IMR-90 (cell line): ENCODE measurements at regions not wholly inside any gene's neighbourhood (a gene's known extent, or its start where the extent isn't known, plus 50 kb on each side); places are given as distances from the start of the nearest gene placed in this dataset.

ENCODE experiments used
- ATAC-seq: fragments of 200-7000 bp; cut with Tn5 transposase; 2 replicates; pipeline ENCODE4 v1.9.1; 2020; ENCODE audit warnings: low read depth, mild to moderate bottlenecking, moderate library complexity
- BruUV-seq: library from RNA; stranded (reverse); fragments of 400-500 nt; replicated peaks from 2 replicates; lab custom pipeline; 2021; lab: Mats Ljungman, UMichigan
- CTCF ChIA-PET: fragments of 300-600 bp; formaldehyde crosslinking; extraction: SDS; loops from one replicate; lab custom pipeline; 2021; ENCODE audit warnings: antibody characterized with exemption; lab: Yijun Ruan, JAX
- POLR2A ChIA-PET: fragments of 300-600 bp; sonication (Branson Sonifier 250); formaldehyde crosslinking; loops from one replicate; lab custom pipeline; 2022; ENCODE audit warnings: antibody characterized with exemption; ENCODE audit not compliant: unreplicated experiment; lab: Charles Lee
- DNase-seq: peaks from one replicate; pipeline ENCODE4 v3.0.0; 2013
- H2AFZ ChIP-seq: replicated peaks from 2 replicates; pipeline ENCODE3; 2013; ENCODE audit warnings: low read length, mild to moderate bottlenecking; ENCODE audit not compliant: poor library complexity
- H2AK5ac ChIP-seq: 2 replicates; pipeline ENCODE4 v1.6.1; 2013; ENCODE audit warnings: low read depth, low read length, inconsistent platforms
- H2AK9ac ChIP-seq: replicated peaks from 2 replicates; pipeline ENCODE3; 2013; ENCODE audit warnings: mild to moderate bottlenecking, low read depth, low read length, moderate library complexity; ENCODE audit not compliant: poor library complexity
- H2BK120ac ChIP-seq: 2 replicates; pipeline ENCODE4 v1.6.1; 2013; ENCODE audit warnings: low read depth, low read length, inconsistent platforms
- H2BK15ac ChIP-seq: 3 replicates; pipeline ENCODE4 v1.6.1; 2013; ENCODE audit warnings: low read depth, low read length, inconsistent platforms
- H2BK20ac ChIP-seq: 2 replicates; pipeline ENCODE4 v1.6.1; 2013; ENCODE audit warnings: low read depth, mild to moderate bottlenecking, inconsistent platforms, low read length, moderate library complexity
- H2BK5ac ChIP-seq: 2 replicates; pipeline ENCODE4 v1.6.1; 2013; ENCODE audit warnings: mild to moderate bottlenecking, low read depth, low read length, inconsistent platforms; ENCODE audit not compliant: poor library complexity, severe bottlenecking
- H3K14ac ChIP-seq: replicated peaks from 2 replicates; pipeline ENCODE4 v1.6.1; 2013; ENCODE audit warnings: low read depth, low read length, inconsistent platforms
- H3K18ac ChIP-seq: 2 replicates; pipeline ENCODE4 v1.6.1; 2013; ENCODE audit warnings: low read depth, low read length, control low read depth
- H3K23ac ChIP-seq: 2 replicates; pipeline ENCODE4 v1.6.1; 2013; ENCODE audit warnings: low read depth, low read length, inconsistent platforms
- H3K27ac ChIP-seq: 2 replicates; pipeline ENCODE4 v1.5.1; 2013; ENCODE audit warnings: mild to moderate bottlenecking, control low read depth, low read length; ENCODE audit not compliant: insufficient read depth
- H3K27me3 ChIP-seq: 2 replicates; pipeline ENCODE4 v1.6.1; 2013; ENCODE audit warnings: low read length; ENCODE audit not compliant: control insufficient read depth, insufficient read depth
- H3K36me3 ChIP-seq: 2 replicates; pipeline ENCODE4 v1.6.1; 2013; ENCODE audit warnings: low read length, mixed read lengths; ENCODE audit not compliant: control insufficient read depth, insufficient read depth
- H3K4ac ChIP-seq: 2 replicates; pipeline ENCODE4 v1.6.1; 2013; ENCODE audit warnings: low read depth, low read length, inconsistent platforms
- H3K4me1 ChIP-seq: 2 replicates; pipeline ENCODE4 v1.6.1; 2013; ENCODE audit warnings: low read length, mixed read lengths; ENCODE audit not compliant: control insufficient read depth, insufficient read depth
- H3K4me2 ChIP-seq: 2 replicates; pipeline ENCODE4 v1.6.1; 2013; ENCODE audit warnings: low read depth, mild to moderate bottlenecking, control low read depth, low read length, moderate library complexity
- H3K4me3 ChIP-seq: 2 replicates; pipeline ENCODE4 v1.5.1; 2013; ENCODE audit warnings: low read depth, mild to moderate bottlenecking, control low read depth, low read length, moderate library complexity; ENCODE audit not compliant: insufficient read depth
- H3K56ac ChIP-seq: 2 replicates; pipeline ENCODE4 v1.6.1; 2013; ENCODE audit warnings: low read length, inconsistent platforms; ENCODE audit not compliant: insufficient read depth; ENCODE audit errors: extremely low read depth
- H3K79me1 ChIP-seq, 2 experiments: 2 replicates each; pipeline ENCODE4 v1.6.1; 2013; ENCODE audit warnings: low read length in 2 of 2, inconsistent platforms in 1 of 2, low read depth in 1 of 2
- H3K9ac ChIP-seq: 2 replicates; pipeline ENCODE4 v1.6.1; 2013; ENCODE audit warnings: low read depth, low read length, control low read depth
- H3K9me1 ChIP-seq: 2 replicates; pipeline ENCODE4 v1.6.1; 2013; ENCODE audit warnings: low read length, inconsistent platforms; ENCODE audit not compliant: insufficient read depth
- H3K9me3 ChIP-seq: 2 replicates; pipeline ENCODE4 v1.6.1; 2013; ENCODE audit warnings: low read length; ENCODE audit not compliant: control insufficient read depth, insufficient read depth
- H4K20me1 ChIP-seq: 2 replicates; pipeline ENCODE4 v1.6.1; 2013; ENCODE audit warnings: low read length, inconsistent platforms; ENCODE audit not compliant: insufficient read depth
- H4K5ac ChIP-seq: 2 replicates; pipeline ENCODE4 v1.6.1; 2013; ENCODE audit warnings: mild to moderate bottlenecking, low read depth, low read length, control low read depth
- H4K8ac ChIP-seq, 2 experiments: 2 replicates each; pipeline ENCODE4 v1.6.1; 2013; ENCODE audit warnings: low read depth in 2 of 2, low read length in 2 of 2, control low read depth in 1 of 2, inconsistent platforms in 1 of 2
- H4K91ac ChIP-seq: 2 replicates; pipeline ENCODE4 v1.6.1; 2013; ENCODE audit warnings: low read depth, low read length, inconsistent platforms; ENCODE audit not compliant: insufficient read depth
- BHLHE40 ChIP-seq: fragments of 150-350 bp; IDR thresholded peaks from 2 replicates; pipeline ENCODE4 v1.6.1; 2016; ENCODE audit warnings: mild to moderate bottlenecking, low read depth, low read length
- CEBPB ChIP-seq: IDR thresholded peaks from 2 replicates; pipeline ENCODE4 v1.6.1; 2012; ENCODE audit warnings: low read depth, low read length, improper control_type of control experiment
- CHD1 ChIP-seq: IDR thresholded peaks from 2 replicates; pipeline ENCODE4 v1.6.1; 2012; ENCODE audit warnings: low read depth, low read length, improper control_type of control experiment
- FOS ChIP-seq: fragments of 150-350 bp; IDR thresholded peaks from 2 replicates; pipeline ENCODE4 v1.6.1; 2016; ENCODE audit warnings: low read depth, low read length
- MAZ ChIP-seq: IDR thresholded peaks from 2 replicates; pipeline ENCODE4 v1.6.1; 2012; ENCODE audit warnings: low read depth, mild to moderate bottlenecking, low read length, improper control_type of control experiment, moderate library complexity, borderline replicate concordance
- MXI1 ChIP-seq: IDR thresholded peaks from 2 replicates; pipeline ENCODE4 v1.6.1; 2012; ENCODE audit warnings: low read depth, mild to moderate bottlenecking, low read length, moderate library complexity, borderline replicate concordance
- POLR2A ChIP-seq: IDR thresholded peaks from 2 replicates; pipeline ENCODE4 v1.6.1; 2012; ENCODE audit warnings: mild to moderate bottlenecking, low read depth, low read length
- RAD21 ChIP-seq: IDR thresholded peaks from 2 replicates; pipeline ENCODE4 v1.6.1; 2012; ENCODE audit warnings: low read length, improper control_type of control experiment
- RFX5 ChIP-seq: IDR thresholded peaks from 2 replicates; pipeline ENCODE4 v1.8.0; 2012; ENCODE audit warnings: low read depth, mild to moderate bottlenecking, low read length, moderate library complexity
- SMC3 ChIP-seq: fragments of 150-350 bp; IDR thresholded peaks from 2 replicates; pipeline ENCODE4 v1.6.1; 2016; ENCODE audit warnings: low read depth, mild to moderate bottlenecking, antibody characterized with exemption, low read length, moderate library complexity
- WGBS, 2 experiments: methylation state at CpG; one replicate each; pipeline versions ENCODE4 v1.1.5 to v1.1.7; 2013; ENCODE audit warnings: missing lambda C conversion rate in 2 of 2; ENCODE audit not compliant: insufficient read length in 1 of 2; ENCODE audit errors: extremely low coverage in 2 of 2; 5-methylcytosine and 5-hydroxymethylcytosine counted together
- dilution Hi-C: fragments of 300-500 bp; cut with HindIII; formaldehyde crosslinking; loops from one replicate; pipeline ENCODE4 v1.14.3; 2018; ENCODE audit warnings: low sequenced_read_pairs; ENCODE audit not compliant: unreplicated experiment
- in situ Hi-C: fragments of 300-500 bp; cut with MboI; formaldehyde crosslinking; loops from 3 replicates; pipeline ENCODE4 v1.14.3; 2019; ENCODE audit warnings: low sequenced_read_pairs, inconsistent platforms, mixed read lengths
- intact Hi-C: fragments of 100-400 bp; cut with micrococcal nuclease; formaldehyde crosslinking; loops from 2 replicates; pipeline ENCODE4 v1.10.0; 2022
- TF ChIP-seq, protein P1 (sequence below): conservative IDR thresholded peaks from 2 replicates; pipeline ENCODE4 v1.5.1; 2012; ENCODE audit warnings: mild to moderate bottlenecking, low read depth, low read length, improper control_type of control experiment
- TF ChIP-seq, protein P2 (sequence below): fragments of 150-350 bp; IDR thresholded peaks from 2 replicates; pipeline ENCODE4 v1.6.1; 2016; ENCODE audit warnings: low read depth, mild to moderate bottlenecking, low read length, moderate library complexity, borderline replicate concordance

DNA sequence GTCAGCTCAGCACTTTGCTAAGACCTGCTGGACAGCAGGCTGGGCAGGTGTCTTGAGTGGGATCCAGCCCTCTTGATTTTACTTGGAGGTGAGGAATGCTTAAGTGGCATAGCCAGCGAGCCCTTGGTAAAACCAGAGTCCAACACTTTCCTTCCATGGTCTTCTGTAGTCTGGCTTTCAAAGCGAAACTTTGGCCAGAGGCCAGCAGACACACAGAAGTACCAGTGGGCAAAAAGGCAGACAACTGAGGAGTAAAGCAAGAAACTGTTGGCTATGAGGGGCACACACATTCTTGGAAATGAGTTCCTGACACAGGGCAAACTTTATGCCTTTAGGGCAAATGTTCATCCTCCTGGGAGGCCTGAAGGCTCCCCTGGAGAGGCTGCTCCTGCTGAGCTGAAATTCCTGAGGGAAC lies 281.0 kb upstream of the POU3F1 start:
- Histone ChIP-seq H3K27ac (no peak overlapping the region), H3K36me3 (no peaks in the 10 kb centered on the region), H3K9me3 (no peaks in the 10 kb centered on the region), H3K4ac (no peak overlapping the region), H3K23ac (no peak overlapping the region), H3K4me3 (no peak overlapping the region), H3K18ac (no peak overlapping the region), H3K4me2 (no peak overlapping the region), H3K9me1 (no peaks in the 10 kb centered on the region), H3K56ac (no peak overlapping the region), H2AK5ac (no peak overlapping the region), H2BK15ac (no peak overlapping the region), H2AFZ (no peak overlapping the region), H2BK20ac (no peak overlapping the region), H4K91ac (no peak overlapping the region), H4K8ac (no peak overlapping the region), H4K20me1 (no peaks in the 10 kb centered on the region), H2AK9ac (no peak overlapping the region), H3K27me3 (no peaks in the 10 kb centered on the region), H2BK120ac (no peak overlapping the region), H4K5ac (no peak overlapping the region), H3K79me1 (no peaks in the 10 kb centered on the region), H2BK5ac (no peak overlapping the region), H3K4me1 (no peaks in the 10 kb centered on the region), H3K14ac (no peak overlapping the region), H3K9ac (no peak overlapping the region)
- no TSS peak for BruUV-seq
- no peak for ATAC-seq
- TF ChIP-seq RAD21: no peak
- no peak for TF ChIP-seq MAZ
- TF ChIP-seq POLR2A: no peak
- TF ChIP-seq, protein P1, sequence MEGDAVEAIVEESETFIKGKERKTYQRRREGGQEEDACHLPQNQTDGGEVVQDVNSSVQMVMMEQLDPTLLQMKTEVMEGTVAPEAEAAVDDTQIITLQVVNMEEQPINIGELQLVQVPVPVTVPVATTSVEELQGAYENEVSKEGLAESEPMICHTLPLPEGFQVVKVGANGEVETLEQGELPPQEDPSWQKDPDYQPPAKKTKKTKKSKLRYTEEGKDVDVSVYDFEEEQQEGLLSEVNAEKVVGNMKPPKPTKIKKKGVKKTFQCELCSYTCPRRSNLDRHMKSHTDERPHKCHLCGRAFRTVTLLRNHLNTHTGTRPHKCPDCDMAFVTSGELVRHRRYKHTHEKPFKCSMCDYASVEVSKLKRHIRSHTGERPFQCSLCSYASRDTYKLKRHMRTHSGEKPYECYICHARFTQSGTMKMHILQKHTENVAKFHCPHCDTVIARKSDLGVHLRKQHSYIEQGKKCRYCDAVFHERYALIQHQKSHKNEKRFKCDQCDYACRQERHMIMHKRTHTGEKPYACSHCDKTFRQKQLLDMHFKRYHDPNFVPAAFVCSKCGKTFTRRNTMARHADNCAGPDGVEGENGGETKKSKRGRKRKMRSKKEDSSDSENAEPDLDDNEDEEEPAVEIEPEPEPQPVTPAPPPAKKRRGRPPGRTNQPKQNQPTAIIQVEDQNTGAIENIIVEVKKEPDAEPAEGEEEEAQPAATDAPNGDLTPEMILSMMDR: no peak
- TF ChIP-seq FOS: no peak
- no peak for TF ChIP-seq MXI1
- TF ChIP-seq CHD1: no peak
- no peak for TF ChIP-seq RFX5
- TF ChIP-seq, protein P2, sequence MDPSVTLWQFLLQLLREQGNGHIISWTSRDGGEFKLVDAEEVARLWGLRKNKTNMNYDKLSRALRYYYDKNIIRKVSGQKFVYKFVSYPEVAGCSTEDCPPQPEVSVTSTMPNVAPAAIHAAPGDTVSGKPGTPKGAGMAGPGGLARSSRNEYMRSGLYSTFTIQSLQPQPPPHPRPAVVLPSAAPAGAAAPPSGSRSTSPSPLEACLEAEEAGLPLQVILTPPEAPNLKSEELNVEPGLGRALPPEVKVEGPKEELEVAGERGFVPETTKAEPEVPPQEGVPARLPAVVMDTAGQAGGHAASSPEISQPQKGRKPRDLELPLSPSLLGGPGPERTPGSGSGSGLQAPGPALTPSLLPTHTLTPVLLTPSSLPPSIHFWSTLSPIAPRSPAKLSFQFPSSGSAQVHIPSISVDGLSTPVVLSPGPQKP: no peak
- TF ChIP-seq CEBPB: no peak
- TF ChIP-seq BHLHE40: no peak
- no peak for TF ChIP-seq SMC3
- ChIA-PET CTCF (no interaction called here), POLR2A (no interaction called here)
- dilution Hi-C loops (no loop called here), intact Hi-C loops (no loop called here), in situ Hi-C loops (no loop called here)
- no peak for DNase-seq
- WGBS, 2 experiments: no CpG with 5 or more reads among the region's 2 CpGs
